ENCODE measurements at regions not wholly inside any gene's neighbourhood (a gene's known extent, or its start where the extent isn't known, plus 50 kb on each side); places are given as distances from the start of the nearest gene placed in this dataset.
"Not testable (repeated sequence)": the region's sequence is repeated elsewhere in the genome, so short reads cannot be mapped to it uniquely, and the experiment has no call there.

GRCh38 chr11:129640671-129641070 lies 175.0 kb upstream of the TMEM45B start:
- no peak for DNase-seq
- Histone ChIP-seq H3K4me1 (no peaks in the 10 kb centered on the region), H3K36me3 (no peaks in the 10 kb centered on the region), H3K4me3 (no peak overlapping the region), H3K9me3 (no peaks in the 10 kb centered on the region), H3K27me3 (replicated peaks in 1 of 7) (peaks cover 0 to under 1% (median 0%) of the 10 kb centered on the region in 7 donors), H3K27ac (no peak overlapping the region)
- intact Hi-C loops (cut with DNase I; ENCODE audit: low total_unique reads), result no loop called here
- WGBS, 5 donors, result 75 to 85% (median 85%) methylated on average over 5 of the region's 5 CpGs
- TF ChIP-seq POLR2AphosphoS5 (IDR thresholded peaks at IDR 0.05) (no peak), POLR2A (IDR thresholded peaks at IDR 0.05) (no peak), CTCF (IDR thresholded peaks at IDR 0.05 in 8 of 11, conservative IDR thresholded peaks at IDR 0.05 in 3 of 11) (no peak)

DNA sequence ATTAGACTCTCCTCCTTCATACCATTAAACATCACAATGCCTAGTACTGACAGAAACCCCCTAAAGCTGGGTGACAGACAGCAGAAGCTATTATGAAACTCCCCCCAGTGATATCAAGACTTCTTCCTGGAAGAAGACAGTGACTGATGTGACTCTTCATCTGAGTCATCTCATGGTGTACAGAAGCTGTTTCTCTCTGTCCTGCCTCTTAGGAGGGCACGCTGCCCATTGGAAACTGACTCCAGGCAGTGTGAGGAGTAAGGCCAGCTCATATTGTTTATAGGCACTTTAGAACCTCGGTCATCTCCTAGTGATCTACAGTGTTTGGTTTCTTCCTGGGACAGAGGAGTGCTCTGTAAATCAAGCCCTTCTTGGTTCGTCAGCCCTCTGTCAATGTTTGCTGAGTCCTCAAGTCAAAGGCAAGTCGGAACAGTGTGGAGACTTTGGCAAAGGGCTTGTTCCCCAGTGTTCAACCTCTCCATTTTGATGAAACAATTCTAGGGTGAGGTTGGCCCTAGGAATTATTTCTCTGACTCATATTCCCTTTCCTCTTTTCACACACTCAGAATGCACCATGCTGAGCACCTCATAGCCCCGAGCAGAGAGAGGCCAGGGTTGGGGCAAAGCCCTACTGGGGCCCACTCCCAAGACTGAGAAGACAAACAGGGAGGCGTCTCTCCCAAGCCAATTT lies 172.5 kb upstream of the TMEM45B start:
- no peak for DNase-seq
- no peaks in the 10 kb centered on the region for H3K4me1 ChIP-seq
- H3K27ac ChIP-seq, result no peak overlapping the region
- TF ChIP-seq POLR2A (IDR thresholded peaks at IDR 0.05) (no peak), POLR2AphosphoS5 (IDR thresholded peaks at IDR 0.05) (no peak), CTCF (IDR thresholded peaks at IDR 0.05 in 8 of 11, conservative IDR thresholded peaks at IDR 0.05 in 3 of 11) (no peak)
- no peaks in the 10 kb centered on the region for H3K27me3 ChIP-seq (replicated peaks in 1 of 7)
- H3K4me3 ChIP-seq, result no peak overlapping the region
- 66 to 85% (median 72%) methylated on average over 6 of the region's 6 CpGs for WGBS, 5 donors
- no peaks in the 10 kb centered on the region for H3K9me3 ChIP-seq
- H3K36me3 ChIP-seq, result no peaks in the 10 kb centered on the region
- intact Hi-C loops (cut with DNase I; ENCODE audit: low total_unique reads), result no loop called here

DNA sequence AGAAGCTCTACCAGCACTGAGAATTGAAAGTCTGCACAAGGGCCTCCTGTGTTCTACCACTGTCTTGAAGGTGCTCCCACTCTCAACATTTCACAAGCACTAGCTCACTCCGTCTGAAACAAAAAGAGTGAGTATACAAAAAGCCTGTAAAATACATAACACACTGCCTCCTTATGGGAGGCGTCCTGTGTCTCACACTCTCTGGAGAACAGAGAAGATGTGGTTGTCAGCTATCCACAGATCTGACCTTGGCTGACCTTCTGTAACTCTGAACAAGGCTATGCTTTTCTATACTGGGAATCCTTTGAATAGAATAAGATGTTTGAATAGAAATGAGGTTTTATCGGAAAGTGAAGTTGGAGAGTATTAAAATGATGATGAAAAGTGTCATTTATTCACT lies 171.3 kb upstream of the TMEM45B start:
- Histone ChIP-seq H3K4me3 (no peak overlapping the region), H3K4me1 (no peaks in the 10 kb centered on the region), H3K27ac (no peak overlapping the region), H3K36me3 (no peaks in the 10 kb centered on the region), H3K27me3 (replicated peaks in 1 of 7) (no peaks in the 10 kb centered on the region), H3K9me3 (no peaks in the 10 kb centered on the region)
- WGBS, 5 donors, result 70 to 85% (median 72%) methylated on average over 3 of the region's 3 CpGs
- no peak for TF ChIP-seq CTCF (IDR thresholded peaks at IDR 0.05 in 8 of 11, conservative IDR thresholded peaks at IDR 0.05 in 3 of 11)
- TF ChIP-seq POLR2A (IDR thresholded peaks at IDR 0.05), result no peak
- no peak for TF ChIP-seq POLR2AphosphoS5 (IDR thresholded peaks at IDR 0.05)
- intact Hi-C loops (cut with DNase I; ENCODE audit: low total_unique reads), result no loop called here
- no peak for DNase-seq

DNA sequence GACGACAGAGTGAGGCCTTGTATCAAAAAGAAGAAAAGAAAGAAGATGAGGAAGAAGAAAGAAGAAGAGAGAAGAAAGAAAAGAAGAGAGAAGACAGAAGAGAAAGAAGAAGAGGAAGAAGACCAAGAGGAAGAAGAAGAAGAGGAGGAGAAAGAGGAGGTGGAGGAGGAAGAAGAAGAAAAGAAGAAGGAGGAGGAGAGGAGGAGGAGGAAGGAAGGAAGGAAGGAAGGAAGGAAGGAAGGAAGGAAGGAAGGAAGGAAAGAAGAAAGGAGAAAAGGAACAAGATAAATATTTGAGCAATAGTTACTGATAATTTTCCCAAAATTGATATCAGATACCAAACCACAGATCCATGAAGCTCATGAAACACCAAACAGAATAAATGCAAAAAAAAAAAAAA lies 169.7 kb upstream of the TMEM45B start:
- no peak for DNase-seq
- no peak overlapping the region for H3K27ac ChIP-seq
- 37 to 72% (median 50%) methylated on average over 1 of the region's 1 CpG for WGBS, 5 donors
- H3K9me3 ChIP-seq, result peaks cover 0 to 3% (median 0%) of the 10 kb centered on the region in 8 donors
- no peaks in the 10 kb centered on the region for H3K27me3 ChIP-seq (replicated peaks in 1 of 7)
- H3K4me3 ChIP-seq, result no peak overlapping the region
- TF ChIP-seq POLR2AphosphoS5 (IDR thresholded peaks at IDR 0.05), result no peak
- no peak for TF ChIP-seq CTCF (IDR thresholded peaks at IDR 0.05 in 8 of 11, conservative IDR thresholded peaks at IDR 0.05 in 3 of 11)
- no peak for TF ChIP-seq POLR2A (IDR thresholded peaks at IDR 0.05)
- intact Hi-C loops (cut with DNase I; ENCODE audit: low total_unique reads), result no loop called here
- no peaks in the 10 kb centered on the region for H3K4me1 ChIP-seq
- H3K36me3 ChIP-seq, result no peaks in the 10 kb centered on the region

GRCh38 chr11:129650044-129650443 lies 165.6 kb upstream of the TMEM45B start:
- H3K4me1 ChIP-seq; H3K27ac ChIP-seq; H3K27me3 ChIP-seq (replicated peaks in 1 of 7); DNase-seq; H3K36me3 ChIP-seq; intact Hi-C loops (cut with DNase I; ENCODE audit: low total_unique reads); H3K4me3 ChIP-seq: not testable (repeated sequence)
- 97 to 100% (median 98%) methylated on average over 4 of the region's 4 CpGs for WGBS, 5 donors
- peaks cover 0 to 31% (median 19%) of the 10 kb centered on the region in 8 donors for H3K9me3 ChIP-seq

All from spleen (tissue), 11 donors.